ENCODE measurements at regions not wholly inside any gene's neighbourhood (a gene's known extent, or its start where the extent isn't known, plus 50 kb on each side); places are given as distances from the start of the nearest gene placed in this dataset.
"Not testable (repeated sequence)": the region's sequence is repeated elsewhere in the genome, so short reads cannot be mapped to it uniquely, and the experiment has no call there.

- H3K9me3 Mint-ChIP-seq = peaks cover 3 to 35% (median 19%) of the 10 kb centered on the region in 9 donors
- DNase-seq = no peak
- no peak overlapping the region for H3K4me3 Mint-ChIP-seq
- no peaks in the 10 kb centered on the region for H3K4me1 Mint-ChIP-seq
- ATAC-seq = no peak
- POLR2A ChIA-PET = no interaction called here
- no peak overlapping the region for H3K27ac Mint-ChIP-seq
- H3K27me3 Mint-ChIP-seq = peaks cover 11 to 38% (median 16%) of the 10 kb centered on the region in 5 donors
- peaks cover 0 to 10% (median 0%) of the 10 kb centered on the region in 3 donors for H3K36me3 Mint-ChIP-seq
Measured at GRCh38 chr11:33529461-33529860, 171.2 kb downstream of the C11orf91 start.

GRCh38 chr11:33527738-33528137 lies 172.9 kb downstream of the C11orf91 start:
- H3K4me3 Mint-ChIP-seq, POLR2A ChIA-PET, DNase-seq, ATAC-seq, H3K4me1 Mint-ChIP-seq, H3K27ac Mint-ChIP-seq: not testable (repeated sequence)
- peaks cover 0 to 10% (median 0%) of the 10 kb centered on the region in 3 donors for H3K36me3 Mint-ChIP-seq
- peaks cover 14 to 39% (median 20%) of the 10 kb centered on the region in 5 donors for H3K27me3 Mint-ChIP-seq
- H3K9me3 Mint-ChIP-seq = peaks cover 3 to 35% (median 19%) of the 10 kb centered on the region in 9 donors

- POLR2A ChIA-PET = no interaction called here
Measured at GRCh38 chr11:33525789-33526188, 174.8 kb downstream of the C11orf91 start.

GRCh38 chr11:33521384-33521783 lies 179.2 kb downstream of the C11orf91 start:
- POLR2A ChIA-PET = no interaction called here
- Mint-ChIP-seq H3K27ac (no peak overlapping the region), H3K4me3 (no peak overlapping the region), H3K9me3 (peaks cover 0 to 16% (median 4%) of the 10 kb centered on the region in 9 donors), H3K27me3 (peaks cover 11 to 64% (median 25%) of the 10 kb centered on the region in 5 donors), H3K4me1 (no peaks in the 10 kb centered on the region), H3K36me3 (no peaks in the 10 kb centered on the region)
- ATAC-seq (no peak), DNase-seq (no peak)

More at GRCh38 chr11:33525789-33526188, 174.8 kb downstream of the C11orf91 start:
- ATAC-seq (no peak), DNase-seq (no peak)
- Mint-ChIP-seq H3K27ac (no peak overlapping the region), H3K4me3 (no peak overlapping the region), H3K9me3 (peaks cover 3 to 35% (median 19%) of the 10 kb centered on the region in 9 donors), H3K36me3 (peaks cover 0 to 10% (median 0%) of the 10 kb centered on the region in 3 donors), H3K27me3 (peaks cover 14 to 46% (median 20%) of the 10 kb centered on the region in 5 donors), H3K4me1 (no peaks in the 10 kb centered on the region)

- H3K4me3 Mint-ChIP-seq = no peak overlapping the region
- H3K27ac Mint-ChIP-seq = no peak overlapping the region
- no peaks in the 10 kb centered on the region for H3K4me1 Mint-ChIP-seq
- DNase-seq (no peak), ATAC-seq (no peak)
- H3K9me3 Mint-ChIP-seq = peaks cover 0 to 6% (median 0%) of the 10 kb centered on the region in 9 donors
- no peaks in the 10 kb centered on the region for H3K36me3 Mint-ChIP-seq
- H3K27me3 Mint-ChIP-seq = peaks cover 11 to 57% (median 21%) of the 10 kb centered on the region in 5 donors
- POLR2A ChIA-PET = no interaction called here
Measured at GRCh38 chr11:33520112-33520511, 180.5 kb downstream of the C11orf91 start.

GRCh38 chr11:33515347-33515746 lies 185.3 kb downstream of the C11orf91 start:
- H3K4me3 Mint-ChIP-seq = no peak overlapping the region
- H3K36me3 Mint-ChIP-seq = peaks cover 0 to 2% (median 0%) of the 10 kb centered on the region in 3 donors
- DNase-seq = no peak
- H3K27ac Mint-ChIP-seq = no peak overlapping the region
- ATAC-seq = no peak
- POLR2A ChIA-PET = no interaction called here
- H3K27me3 Mint-ChIP-seq = peaks cover 20 to 72% (median 28%) of the 10 kb centered on the region in 5 donors
- peaks cover 0 to 2% (median 0%) of the 10 kb centered on the region in 9 donors for H3K9me3 Mint-ChIP-seq
- no peaks in the 10 kb centered on the region for H3K4me1 Mint-ChIP-seq

- Mint-ChIP-seq H3K9me3 (peaks cover 0 to 2% (median 0%) of the 10 kb centered on the region in 9 donors), H3K27me3 (peaks cover 15 to 73% (median 30%) of the 10 kb centered on the region in 5 donors), H3K4me3 (no peak overlapping the region), H3K36me3 (peaks cover 0 to 2% (median 0%) of the 10 kb centered on the region in 3 donors), H3K27ac (no peak overlapping the region), H3K4me1 (no peaks in the 10 kb centered on the region)
- no peak for DNase-seq
- ATAC-seq = no peak
- POLR2A ChIA-PET = no interaction called here
Measured at GRCh38 chr11:33514079-33514925, 186.3 kb downstream of the C11orf91 start.

- ATAC-seq = no peak
- peaks cover 13 to 83% (median 26%) of the 10 kb centered on the region in 5 donors for H3K27me3 Mint-ChIP-seq
- H3K27ac Mint-ChIP-seq = no peak overlapping the region
- H3K9me3 Mint-ChIP-seq = no peaks in the 10 kb centered on the region
- POLR2A ChIA-PET = no interaction called here
- H3K4me1 Mint-ChIP-seq = no peaks in the 10 kb centered on the region
- peaks cover 0 to 2% (median 0%) of the 10 kb centered on the region in 3 donors for H3K36me3 Mint-ChIP-seq
- no peak for DNase-seq
- no peak overlapping the region for H3K4me3 Mint-ChIP-seq
Measured at GRCh38 chr11:33509632-33510031, 191.0 kb downstream of the C11orf91 start.

GRCh38 chr11:33507967-33508366 lies 192.7 kb downstream of the C11orf91 start:
- peaks cover 11 to 69% (median 20%) of the 10 kb centered on the region in 5 donors for H3K27me3 Mint-ChIP-seq
- no peak overlapping the region for H3K4me3 Mint-ChIP-seq
- ATAC-seq = no peak
- no peak for DNase-seq
- no peak overlapping the region for H3K27ac Mint-ChIP-seq
- POLR2A ChIA-PET = no interaction called here
- H3K4me1 Mint-ChIP-seq = no peaks in the 10 kb centered on the region
- no peaks in the 10 kb centered on the region for H3K9me3 Mint-ChIP-seq
- no peaks in the 10 kb centered on the region for H3K36me3 Mint-ChIP-seq

- no peaks in the 10 kb centered on the region for H3K9me3 Mint-ChIP-seq
- H3K4me1 Mint-ChIP-seq = no peaks in the 10 kb centered on the region
- POLR2A ChIA-PET = no interaction called here
- no peak overlapping the region for H3K4me3 Mint-ChIP-seq
- peaks cover 7 to 62% (median 18%) of the 10 kb centered on the region in 5 donors for H3K27me3 Mint-ChIP-seq
- ATAC-seq (no peak), DNase-seq (no peak)
- no peaks in the 10 kb centered on the region for H3K36me3 Mint-ChIP-seq
- no peak overlapping the region for H3K27ac Mint-ChIP-seq
Measured at GRCh38 chr11:33507356-33507755, 193.3 kb downstream of the C11orf91 start.

- Mint-ChIP-seq H3K36me3 (no peaks in the 10 kb centered on the region), H3K4me3 (no peak overlapping the region), H3K4me1 (no peaks in the 10 kb centered on the region), H3K9me3 (no peaks in the 10 kb centered on the region), H3K27me3 (peaks cover 3 to 42% (median 9%) of the 10 kb centered on the region in 5 donors), H3K27ac (peak overlapping the region in 1 of 10 donors; percentile 51)
- ATAC-seq (no peak), DNase-seq (no peak)
- POLR2A ChIA-PET = no interaction called here
Measured at GRCh38 chr11:33505093-33505492, 195.5 kb downstream of the C11orf91 start.

GRCh38 chr11:33500861-33501479 lies 199.7 kb downstream of the C11orf91 start:
- no peak for ATAC-seq
- POLR2A ChIA-PET = no interaction called here

GRCh38 chr11:33500332-33500731 lies 200.3 kb downstream of the C11orf91 start:
- Mint-ChIP-seq H3K9me3 (peaks cover 0 to 11% (median 5%) of the 10 kb centered on the region in 9 donors), H3K27me3 (peaks cover 10 to 29% (median 18%) of the 10 kb centered on the region in 5 donors), H3K4me1 (no peaks in the 10 kb centered on the region), H3K4me3 (no peak overlapping the region), H3K36me3 (peaks cover 0 to 10% (median 0%) of the 10 kb centered on the region in 3 donors), H3K27ac (no peak overlapping the region)
- ATAC-seq (no peak), DNase-seq (no peak)
- POLR2A ChIA-PET = no interaction called here

More at GRCh38 chr11:33500861-33501479, 199.7 kb downstream of the C11orf91 start:
- Mint-ChIP-seq H3K36me3 (peaks cover 0 to 10% (median 0%) of the 10 kb centered on the region in 3 donors), H3K27ac (no peak overlapping the region), H3K4me1 (no peaks in the 10 kb centered on the region), H3K4me3 (no peak overlapping the region), H3K27me3 (peaks cover 10 to 34% (median 20%) of the 10 kb centered on the region in 5 donors), H3K9me3 (peaks cover 0 to 11% (median 5%) of the 10 kb centered on the region in 9 donors)
- no peak for DNase-seq

All from naive thymus-derived CD8-positive, alpha-beta T cell (primary cell).